ENCODE measurements at regions not wholly inside any gene's neighbourhood (a gene's known extent, or its start where the extent isn't known, plus 50 kb on each side); places are given as distances from the start of the nearest gene placed in this dataset.

DNA sequence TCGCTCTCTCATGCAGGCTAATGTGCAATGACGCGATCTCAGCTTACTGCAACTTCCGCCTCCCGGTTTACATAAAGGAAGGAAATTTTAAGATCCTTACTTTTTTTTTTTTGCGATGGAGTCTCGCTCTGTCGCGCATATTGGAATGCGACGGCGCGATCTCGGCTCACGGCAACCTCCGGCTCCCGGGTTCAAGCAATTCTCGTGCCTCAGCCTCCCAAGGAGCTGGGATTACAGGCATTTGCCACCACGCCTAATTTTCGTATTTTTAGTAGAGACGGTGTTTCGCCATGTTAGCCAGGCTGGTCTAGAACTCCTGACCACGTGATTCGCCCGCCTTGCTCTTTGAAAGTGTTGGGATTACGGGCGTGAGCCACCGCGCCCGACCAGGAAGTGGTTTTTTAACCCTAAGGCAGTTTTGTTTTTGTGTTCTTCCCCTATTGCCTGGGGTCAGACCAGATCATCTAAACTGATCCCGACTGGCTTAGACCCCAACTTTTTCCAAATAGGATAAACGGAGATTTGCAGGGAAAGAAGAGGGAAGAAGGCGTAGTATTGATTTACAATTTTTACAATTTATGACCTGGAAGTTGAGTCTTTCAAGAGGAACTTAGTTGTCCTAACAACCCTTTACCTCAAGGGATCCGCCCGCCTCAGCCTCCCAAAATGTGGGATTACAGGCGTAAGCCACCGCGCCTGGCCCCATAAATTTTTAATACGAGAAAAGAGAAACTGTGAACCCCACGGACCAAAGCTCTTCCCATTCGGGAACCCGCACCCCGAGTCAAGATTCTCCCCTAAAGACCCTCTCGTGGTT, 142.0 kb downstream of the ZNF737 start:
- no peaks in the 10 kb centered on the region for H3K9me3 ChIP-seq
- no peak for DNase-seq
- no peak overlapping the region for H3K4me3 ChIP-seq (ENCODE audit: low read depth, low read length)

DNA sequence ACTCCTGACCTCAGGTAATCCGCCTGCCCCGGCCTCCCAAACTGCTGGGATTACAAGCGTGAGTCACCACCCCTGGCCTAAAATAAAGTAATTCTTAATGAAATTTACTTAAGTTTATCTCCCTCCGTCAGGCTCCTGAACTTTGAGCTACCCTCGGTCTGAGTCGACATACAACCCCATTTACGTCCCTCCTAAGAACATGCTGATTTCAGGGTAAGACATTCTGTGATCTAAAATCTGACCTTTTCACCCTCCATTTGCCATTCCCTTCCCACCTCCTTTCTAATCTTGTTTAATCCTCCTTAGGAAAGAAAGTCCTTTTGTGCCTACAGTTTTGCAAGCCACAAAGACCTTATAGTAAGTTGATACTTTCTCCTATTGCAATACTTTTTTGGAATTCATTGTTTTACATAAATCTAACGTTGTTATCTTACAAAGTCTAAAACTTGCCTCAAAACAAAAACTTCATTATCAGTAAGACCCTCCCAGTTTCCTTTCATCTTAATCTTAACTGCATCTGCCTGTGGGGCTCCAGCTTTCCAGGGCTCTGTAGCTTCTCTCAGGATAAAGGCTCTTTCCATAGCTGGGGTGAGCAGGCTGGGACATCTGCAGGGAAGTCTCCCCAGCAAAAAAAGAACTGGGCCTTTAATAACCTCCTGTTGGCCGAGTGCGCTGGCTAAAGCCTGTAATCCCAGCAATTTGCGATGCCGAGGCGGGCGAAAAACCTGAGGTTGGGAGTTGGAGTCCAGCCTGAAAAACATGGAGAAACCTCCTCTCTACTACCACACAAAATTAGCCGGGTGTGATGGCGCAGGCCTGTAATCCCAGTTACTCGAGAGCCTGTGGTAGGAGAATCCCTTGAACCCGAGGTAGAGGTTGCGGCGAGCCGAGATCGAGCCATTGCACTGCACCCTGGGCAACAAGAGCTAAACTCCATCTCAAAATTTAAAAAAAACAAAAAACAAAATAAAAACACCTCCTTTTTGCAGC, 143.1 kb downstream of the ZNF737 start:
- DNase-seq, result no peak
- Histone ChIP-seq H3K4me1 (no peaks in the 10 kb centered on the region), H3K36me3 (no peaks in the 10 kb centered on the region), H3K9me3 (no peaks in the 10 kb centered on the region), H3K4me3 (ENCODE audit: low read depth, low read length) (no peak overlapping the region), H3K27me3 (no peaks in the 10 kb centered on the region)
- no peak for TF ChIP-seq CTCF (IDR thresholded peaks at IDR 0.05; ENCODE audit: low read depth, low read length)

More for the DNA sequence above, 142.0 kb downstream of the ZNF737 start:
- Histone ChIP-seq H3K27me3 (no peaks in the 10 kb centered on the region), H3K4me1 (no peaks in the 10 kb centered on the region), H3K36me3 (no peaks in the 10 kb centered on the region)
- TF ChIP-seq CTCF (IDR thresholded peaks at IDR 0.05; ENCODE audit: low read depth, low read length), result no peak

DNA sequence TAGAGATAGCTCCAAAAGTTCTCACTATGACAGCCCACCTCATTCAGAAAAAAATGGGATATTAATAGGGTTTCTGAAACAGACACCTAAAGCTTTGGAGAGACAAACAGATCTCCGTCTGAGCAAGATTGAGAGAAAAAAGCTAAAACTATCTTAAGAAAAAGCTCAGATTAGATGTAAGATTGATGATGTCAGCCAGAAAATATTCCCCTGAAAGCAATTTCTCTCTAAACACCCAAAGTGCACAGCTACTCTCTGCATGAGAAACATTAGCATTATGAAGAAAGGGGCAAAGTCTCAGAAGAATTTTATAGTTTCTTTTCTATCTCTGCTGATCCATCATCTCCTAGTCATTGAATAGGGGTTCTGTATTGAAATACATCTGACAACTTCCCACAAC, 148.9 kb downstream of the ZNF737 start:
- no peak for TF ChIP-seq CTCF (IDR thresholded peaks at IDR 0.05; ENCODE audit: low read depth, low read length)
- no peak for DNase-seq
- Histone ChIP-seq H3K27me3 (no peaks in the 10 kb centered on the region), H3K4me1 (no peaks in the 10 kb centered on the region), H3K4me3 (ENCODE audit: low read depth, low read length) (no peak overlapping the region), H3K9me3 (no peaks in the 10 kb centered on the region; the same call in 1 of the 2 replicates), H3K36me3 (no peaks in the 10 kb centered on the region)

DNA sequence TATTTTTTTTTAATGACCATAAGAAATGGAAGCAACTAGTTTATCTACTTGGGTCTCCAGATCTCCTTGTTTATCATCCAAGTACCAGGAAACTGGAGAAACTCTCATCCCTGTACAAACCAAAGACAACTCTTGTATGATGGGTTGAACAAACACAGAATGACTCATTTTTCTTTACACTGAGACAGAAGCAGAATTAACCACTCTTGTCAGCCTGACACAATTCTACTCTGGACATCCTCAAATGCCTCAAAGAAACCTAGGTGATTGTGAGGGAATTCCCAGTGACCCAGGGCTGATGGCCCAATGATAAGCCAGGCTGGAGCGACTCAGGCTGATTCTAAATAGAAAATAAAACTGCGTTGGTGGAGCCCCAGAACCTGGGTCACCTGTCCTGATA, 151.5 kb downstream of the ZNF737 start:
- TF ChIP-seq CTCF (IDR thresholded peaks at IDR 0.05; ENCODE audit: low read depth, low read length), result no peak
- Histone ChIP-seq H3K4me1 (no peaks in the 10 kb centered on the region), H3K4me3 (ENCODE audit: low read depth, low read length) (no peak overlapping the region), H3K27me3 (no peaks in the 10 kb centered on the region), H3K36me3 (no peaks in the 10 kb centered on the region), H3K9me3 (no peaks in the 10 kb centered on the region; the same call in 1 of the 2 replicates)
- no peak for DNase-seq

GRCh38 chr19:20413705-20414104, 151.9 kb downstream of the ZNF737 start:
- DNase-seq, result no peak
- H3K4me1 ChIP-seq, result no peaks in the 10 kb centered on the region
- H3K9me3 ChIP-seq, result no peaks in the 10 kb centered on the region; the same call in 1 of the 2 replicates
- no peak overlapping the region for H3K4me3 ChIP-seq (ENCODE audit: low read depth, low read length)
- no peak for TF ChIP-seq CTCF (IDR thresholded peaks at IDR 0.05; ENCODE audit: low read depth, low read length)
- no peaks in the 10 kb centered on the region for H3K27me3 ChIP-seq
- H3K36me3 ChIP-seq, result no peaks in the 10 kb centered on the region

Measured in BE2C (cell line).